ENCODE measurements at regions not wholly inside any gene's neighbourhood (a gene's known extent, or its start where the extent isn't known, plus 50 kb on each side); places are given as distances from the start of the nearest gene placed in this dataset.

- no peak for DNase-seq
Measured at GRCh38 chr3:160132226-160132625, 93.0 kb upstream of the C3orf80 start.

- DNase-seq = no peak
Measured at GRCh38 chr3:160133757-160134156, 91.5 kb upstream of the C3orf80 start.

- no peak for DNase-seq
Measured at GRCh38 chr3:160134454-160134853, 90.8 kb upstream of the C3orf80 start.

GRCh38 chr3:160134964-160135363 is 90.3 kb upstream of the C3orf80 start:
- DNase-seq = no peak

GRCh38 chr3:160135851-160136250 is 89.4 kb upstream of the C3orf80 start:
- DNase-seq = no peak

GRCh38 chr3:160136421-160136820 is 88.8 kb upstream of the C3orf80 start:
- no peak for DNase-seq

GRCh38 chr3:160139291-160139690 is 85.9 kb upstream of the C3orf80 start:
- no peak for DNase-seq

- no peak for DNase-seq
Measured at GRCh38 chr3:160140756-160141155, 84.5 kb upstream of the C3orf80 start.

- DNase-seq = no peak
Measured at GRCh38 chr3:160141485-160142185, 83.6 kb upstream of the C3orf80 start.

- DNase-seq = no peak
Measured at GRCh38 chr3:160143482-160143881, 81.7 kb upstream of the C3orf80 start.

- DNase-seq = no peak
Measured at GRCh38 chr3:160150066-160150465, 75.2 kb upstream of the C3orf80 start.

- no peak for DNase-seq
Measured at GRCh38 chr3:160150525-160150924, 74.7 kb upstream of the C3orf80 start.

GRCh38 chr3:160152638-160153037 is 72.6 kb upstream of the C3orf80 start:
- no peak for DNase-seq

- no peak for DNase-seq
Measured at GRCh38 chr3:160154033-160154432, 71.2 kb upstream of the C3orf80 start.

- DNase-seq = no peak
Measured at GRCh38 chr3:160154596-160154995, 70.6 kb upstream of the C3orf80 start.

- no peak for DNase-seq
Measured at GRCh38 chr3:160157321-160157720, 67.9 kb upstream of the C3orf80 start.

GRCh38 chr3:160159341-160159740 is 65.9 kb upstream of the C3orf80 start:
- no peak for DNase-seq

GRCh38 chr3:160159806-160160205 is 65.4 kb upstream of the C3orf80 start:
- DNase-seq = no peak

- DNase-seq = no peak
Measured at GRCh38 chr3:160161921-160162320, 63.3 kb upstream of the C3orf80 start.

- no peak for DNase-seq
Measured at GRCh38 chr3:160162440-160162839, 62.8 kb upstream of the C3orf80 start.

GRCh38 chr3:160163229-160163878 is 61.9 kb upstream of the C3orf80 start:
- peak in 1 of 2 experiments; percentile 29 for DNase-seq

GRCh38 chr3:160168246-160168645 is 57.0 kb upstream of the C3orf80 start:
- no peak for DNase-seq

- no peak for DNase-seq
Measured at GRCh38 chr3:160169139-160169976, 55.9 kb upstream of the C3orf80 start.

Data from NCI-H446 (cell line).